PC-9 (cell line): ENCODE measurements at regions not wholly inside any gene's neighbourhood (a gene's known extent, or its start where the extent isn't known, plus 50 kb on each side); places are given as distances from the start of the nearest gene placed in this dataset.

Experiments used
- BruUV-seq: library from RNA; stranded (reverse); fragments of 400-500 nt; replicated peaks from 2 replicates; lab custom pipeline; 2021; lab: Mats Ljungman, UMichigan
- CTCF ChIA-PET: fragments of 300-600 bp; sonication (Branson Sonifier 250); formaldehyde crosslinking; loops from one replicate; lab custom pipeline; 2022; ENCODE audit warnings: antibody characterized with exemption; lab: Charles Lee
- POLR2A ChIA-PET: fragments of 300-600 bp; sonication (Branson Sonifier 250); formaldehyde crosslinking; loops from one replicate; lab custom pipeline; 2022; ENCODE audit warnings: antibody characterized with exemption; ENCODE audit not compliant: unreplicated experiment; lab: Charles Lee
- DNase-seq, 2 experiments: peaks; one replicate each; pipeline versions ENCODE4 v3.0.0 to v3.0.0-alpha.2; 2015 to 2022; ENCODE audit warnings: mixed read lengths in 1 of 2
- H2AFZ ChIP-seq: fragments of 200-600 bp; sonication (generic); 2 replicates; pipeline ENCODE4 v1.8.1; 2017; ENCODE audit warnings: antibody characterized with exemption
- H3F3A ChIP-seq: fragments of 200-600 bp; sonication (generic); 2 replicates; pipeline ENCODE4 v1.8.1; 2017; ENCODE audit warnings: antibody characterized with exemption, mild to moderate bottlenecking, low read depth; ENCODE audit not compliant: insufficient read depth
- H3K27ac ChIP-seq: fragments of 200-600 bp; sonication (generic); 2 replicates; pipeline ENCODE4 v1.6.1; 2016; ENCODE audit warnings: mixed run types
- H3K27me3 ChIP-seq: fragments of 200-600 bp; sonication (generic); 2 replicates; pipeline ENCODE4 v1.6.1; 2016; ENCODE audit warnings: low read depth, mixed run types; ENCODE audit not compliant: insufficient read depth
- H3K36me3 ChIP-seq: fragments of 200-600 bp; sonication (generic); 2 replicates; pipeline ENCODE4 v1.6.1; 2016; ENCODE audit warnings: low read depth, mixed run types
- H3K4me1 ChIP-seq: fragments of 200-600 bp; sonication (generic); replicated peaks from 2 replicates; pipeline ENCODE4 v1.6.1; 2016; ENCODE audit warnings: mixed run types; ENCODE audit not compliant: insufficient read depth
- H3K4me2 ChIP-seq: fragments of 200-600 bp; sonication (generic); 2 replicates; pipeline ENCODE4 v1.6.1; 2017; ENCODE audit warnings: mixed run types
- H3K4me3 ChIP-seq: fragments of 200-600 bp; sonication (generic); 2 replicates; pipeline ENCODE4 v1.6.1; 2016; ENCODE audit warnings: mixed run types
- H3K79me2 ChIP-seq: fragments of 200-600 bp; sonication (generic); 2 replicates; pipeline ENCODE4 v1.6.1; 2017; ENCODE audit warnings: low read depth, mixed run types
- H3K9me2 ChIP-seq: fragments of 200-600 bp; sonication (generic); 2 replicates; pipeline ENCODE4 v1.8.1; 2017; ENCODE audit warnings: mild to moderate bottlenecking; ENCODE audit not compliant: insufficient read depth
- H3K9me3 ChIP-seq: fragments of 200-600 bp; sonication (generic); 2 replicates; pipeline ENCODE4 v1.8.1; 2016; ENCODE audit warnings: low read depth; ENCODE audit not compliant: insufficient read depth
- H4K20me1 ChIP-seq: fragments of 200-600 bp; sonication (generic); 2 replicates; pipeline ENCODE4 v1.8.1; 2017; ENCODE audit not compliant: insufficient read depth
- EZH2 ChIP-seq: fragments of 200-600 bp; sonication (generic); IDR thresholded peaks from 2 replicates; pipeline ENCODE4 v1.8.0; 2017; ENCODE audit warnings: antibody characterized with exemption, low read depth
- intact Hi-C: fragments of 100-400 bp; cut with micrococcal nuclease; formaldehyde crosslinking; loops from one replicate; pipeline ENCODE4 v1.10.0; 2022; ENCODE audit not compliant: unreplicated experiment
- TF ChIP-seq, protein P1 (sequence below): fragments of 200-600 bp; sonication (generic); conservative IDR thresholded peaks from 2 replicates; pipeline ENCODE4 v1.6.1; 2017; ENCODE audit warnings: mixed run types, antibody characterized with exemption, mild to moderate bottlenecking, moderate library complexity

DNA sequence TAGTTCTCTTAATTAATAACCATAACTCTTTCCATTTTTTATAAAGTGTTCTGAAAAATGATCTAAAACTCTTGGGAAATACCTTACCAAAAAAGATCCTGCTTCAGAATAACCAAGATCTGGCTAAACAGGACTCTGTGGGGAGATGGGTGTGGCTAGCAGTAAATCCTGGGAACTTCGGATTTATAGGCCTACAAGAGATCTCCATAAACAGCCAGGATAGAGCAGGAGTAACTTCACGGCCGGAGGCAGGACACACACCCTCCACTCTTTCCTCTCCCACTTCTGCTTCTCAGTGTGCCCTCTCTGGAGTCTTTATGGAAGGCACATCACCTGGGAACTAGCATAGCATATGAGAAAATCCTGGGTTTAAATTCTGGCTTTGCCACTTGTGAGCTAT, 309.4 kb upstream of the SOX2 start:
- no peak for TF ChIP-seq EZH2
- TF ChIP-seq, protein P1, sequence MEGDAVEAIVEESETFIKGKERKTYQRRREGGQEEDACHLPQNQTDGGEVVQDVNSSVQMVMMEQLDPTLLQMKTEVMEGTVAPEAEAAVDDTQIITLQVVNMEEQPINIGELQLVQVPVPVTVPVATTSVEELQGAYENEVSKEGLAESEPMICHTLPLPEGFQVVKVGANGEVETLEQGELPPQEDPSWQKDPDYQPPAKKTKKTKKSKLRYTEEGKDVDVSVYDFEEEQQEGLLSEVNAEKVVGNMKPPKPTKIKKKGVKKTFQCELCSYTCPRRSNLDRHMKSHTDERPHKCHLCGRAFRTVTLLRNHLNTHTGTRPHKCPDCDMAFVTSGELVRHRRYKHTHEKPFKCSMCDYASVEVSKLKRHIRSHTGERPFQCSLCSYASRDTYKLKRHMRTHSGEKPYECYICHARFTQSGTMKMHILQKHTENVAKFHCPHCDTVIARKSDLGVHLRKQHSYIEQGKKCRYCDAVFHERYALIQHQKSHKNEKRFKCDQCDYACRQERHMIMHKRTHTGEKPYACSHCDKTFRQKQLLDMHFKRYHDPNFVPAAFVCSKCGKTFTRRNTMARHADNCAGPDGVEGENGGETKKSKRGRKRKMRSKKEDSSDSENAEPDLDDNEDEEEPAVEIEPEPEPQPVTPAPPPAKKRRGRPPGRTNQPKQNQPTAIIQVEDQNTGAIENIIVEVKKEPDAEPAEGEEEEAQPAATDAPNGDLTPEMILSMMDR = no peak
- no peaks in the 10 kb centered on the region for H3K9me2 ChIP-seq
- ChIA-PET CTCF (interaction anchor here (1.2 kb wide), 1 partner anchor 298 kb away, joined by 7 read pairs; no protein-coding TSS in a partner anchor), POLR2A (no interaction called here)
- 0 out of 2 replicates have a peak, but pooled peaks cover 6% of the 10 kb centered on the region for H3K4me1 ChIP-seq
- no peaks in the 10 kb centered on the region for H3K79me2 ChIP-seq
- no TSS peak for BruUV-seq
- no peak overlapping the region for H3K4me2 ChIP-seq
- peak overlapping the region; percentile 2; the same call in 1 of the 2 replicates for H2AFZ ChIP-seq
- no peak overlapping the region for H3K4me3 ChIP-seq
- H4K20me1 ChIP-seq = no peaks in the 10 kb centered on the region
- no peaks in the 10 kb centered on the region for H3F3A ChIP-seq
- H3K9me3 ChIP-seq = no peaks in the 10 kb centered on the region
- DNase-seq = no peak
- intact Hi-C loops = no loop called here
- H3K27me3 ChIP-seq = no peaks in the 10 kb centered on the region
- H3K36me3 ChIP-seq = no peaks in the 10 kb centered on the region
- no peak overlapping the region for H3K27ac ChIP-seq

DNA sequence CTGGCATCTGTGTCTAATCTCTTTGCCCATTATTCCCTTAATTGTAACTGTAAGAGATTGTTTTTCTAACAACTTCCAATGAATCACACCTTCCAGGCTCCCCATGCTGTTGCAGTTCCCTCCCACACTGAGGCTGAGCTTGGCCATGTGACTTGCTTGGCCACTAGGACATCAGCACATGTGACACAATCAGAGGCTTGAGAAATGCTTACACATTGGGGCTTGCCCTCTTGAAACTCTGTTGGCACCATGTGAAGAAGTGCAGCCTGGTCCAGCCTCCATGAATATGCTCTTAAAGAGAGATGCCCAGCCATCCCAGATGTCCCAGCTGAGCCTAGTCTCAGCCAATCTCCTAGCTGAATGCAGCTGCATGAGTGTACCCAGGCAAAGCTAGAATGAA, 326.8 kb upstream of the SOX2 start:
- POLR2A ChIA-PET = no interaction called here
- H3K4me1 ChIP-seq = no peaks in the 10 kb centered on the region
- intact Hi-C loops = no loop called here
- no peak overlapping the region for H3K27ac ChIP-seq
- no peak overlapping the region for H3K4me3 ChIP-seq
- no peak overlapping the region for H2AFZ ChIP-seq
- BruUV-seq = no TSS peak
- no peaks in the 10 kb centered on the region for H3K79me2 ChIP-seq
- H3K9me3 ChIP-seq = no peaks in the 10 kb centered on the region
- H3K9me2 ChIP-seq = no peaks in the 10 kb centered on the region; the same call in 1 of the 2 replicates
- no peaks in the 10 kb centered on the region for H3F3A ChIP-seq
- H4K20me1 ChIP-seq = no peaks in the 10 kb centered on the region
- H3K27me3 ChIP-seq = no peaks in the 10 kb centered on the region
- CTCF ChIA-PET = no interaction called here
- H3K4me2 ChIP-seq = no peak overlapping the region
- no peak for TF ChIP-seq EZH2
- TF ChIP-seq, protein P1 = no peak
- DNase-seq = no peak
- H3K36me3 ChIP-seq = no peaks in the 10 kb centered on the region

DNA sequence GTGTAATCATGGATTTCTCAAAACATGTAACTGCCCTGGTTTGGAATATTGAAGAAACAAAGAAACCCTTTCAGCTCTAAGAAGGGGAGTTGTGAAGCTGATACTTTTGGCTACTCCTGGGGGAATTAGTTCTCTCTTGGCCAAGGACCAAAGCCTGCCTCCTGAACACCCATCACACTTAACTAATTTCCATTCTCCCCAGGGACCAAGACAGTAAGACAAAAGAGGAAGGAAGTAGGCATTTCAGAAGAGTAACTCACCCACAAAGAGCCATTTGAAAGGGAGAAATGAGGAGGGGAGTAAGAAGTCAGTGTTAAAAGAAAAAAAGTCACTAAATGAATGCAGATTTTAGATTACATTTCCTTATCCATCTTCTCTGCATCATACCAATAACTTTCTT, 328.0 kb upstream of the SOX2 start:
- CTCF ChIA-PET = no interaction called here
- H2AFZ ChIP-seq = no peak overlapping the region
- H3K27me3 ChIP-seq = no peaks in the 10 kb centered on the region
- H3K27ac ChIP-seq = no peak overlapping the region
- no peaks in the 10 kb centered on the region for H3F3A ChIP-seq
- H3K9me2 ChIP-seq = no peaks in the 10 kb centered on the region; the same call in 1 of the 2 replicates
- H3K79me2 ChIP-seq = no peaks in the 10 kb centered on the region
- no peak for DNase-seq
- no peaks in the 10 kb centered on the region for H3K4me1 ChIP-seq
- no peaks in the 10 kb centered on the region for H3K9me3 ChIP-seq
- no TSS peak for BruUV-seq
- no peaks in the 10 kb centered on the region for H4K20me1 ChIP-seq
- TF ChIP-seq, protein P1 = no peak
- TF ChIP-seq EZH2 = no peak
- POLR2A ChIA-PET = no interaction called here
- H3K36me3 ChIP-seq = no peaks in the 10 kb centered on the region
- H3K4me2 ChIP-seq = no peak overlapping the region
- intact Hi-C loops = no loop called here
- no peak overlapping the region for H3K4me3 ChIP-seq
